Body of pancreas (tissue), 4 donors: ENCODE measurements at regions not wholly inside any gene's neighbourhood (a gene's known extent, or its start where the extent isn't known, plus 50 kb on each side); places are given as distances from the start of the nearest gene placed in this dataset.

Source experiments
- POLR2A ChIP-seq, 3 donors: fragments of 450-650 bp; IDR thresholded peaks; one replicate each; pipeline ENCODE4 v1.6.1; 2016; ENCODE audit warnings: antibody characterized with exemption in 3 of 3, mild to moderate bottlenecking in 2 of 3
- TF ChIP-seq, protein P1 (sequence below), 7 experiments: fragments of 450-650 bp in 4 of 7; fragments of 200-600 bp in 3 of 7; sonication (generic) in 3 of 7; IDR thresholded peaks; one replicate each; pipeline ENCODE4 v1.5.1; 2016 to 2019; ENCODE audit warnings: antibody characterized with exemption in 7 of 7

DNA sequence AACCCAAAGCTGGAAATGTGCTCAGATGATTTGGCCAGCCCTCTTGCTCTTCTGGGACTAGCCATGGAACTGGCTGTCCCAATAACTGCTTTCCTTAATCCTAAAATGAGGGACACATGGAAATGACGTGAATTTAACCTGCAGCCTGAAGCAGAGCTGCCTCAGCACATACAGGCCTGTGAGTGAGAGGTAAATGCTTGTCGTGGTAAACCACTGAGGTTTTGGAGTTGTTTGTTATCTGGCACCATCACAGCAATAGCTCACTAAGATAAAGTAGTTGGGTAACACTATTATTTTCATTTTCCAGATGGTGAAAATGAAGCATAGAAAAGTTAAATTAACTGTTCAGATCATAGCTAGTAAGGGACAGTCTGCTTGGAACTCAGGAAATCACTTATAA is 333.4 kb upstream of the CHD6 start:
- TF ChIP-seq, protein P1, sequence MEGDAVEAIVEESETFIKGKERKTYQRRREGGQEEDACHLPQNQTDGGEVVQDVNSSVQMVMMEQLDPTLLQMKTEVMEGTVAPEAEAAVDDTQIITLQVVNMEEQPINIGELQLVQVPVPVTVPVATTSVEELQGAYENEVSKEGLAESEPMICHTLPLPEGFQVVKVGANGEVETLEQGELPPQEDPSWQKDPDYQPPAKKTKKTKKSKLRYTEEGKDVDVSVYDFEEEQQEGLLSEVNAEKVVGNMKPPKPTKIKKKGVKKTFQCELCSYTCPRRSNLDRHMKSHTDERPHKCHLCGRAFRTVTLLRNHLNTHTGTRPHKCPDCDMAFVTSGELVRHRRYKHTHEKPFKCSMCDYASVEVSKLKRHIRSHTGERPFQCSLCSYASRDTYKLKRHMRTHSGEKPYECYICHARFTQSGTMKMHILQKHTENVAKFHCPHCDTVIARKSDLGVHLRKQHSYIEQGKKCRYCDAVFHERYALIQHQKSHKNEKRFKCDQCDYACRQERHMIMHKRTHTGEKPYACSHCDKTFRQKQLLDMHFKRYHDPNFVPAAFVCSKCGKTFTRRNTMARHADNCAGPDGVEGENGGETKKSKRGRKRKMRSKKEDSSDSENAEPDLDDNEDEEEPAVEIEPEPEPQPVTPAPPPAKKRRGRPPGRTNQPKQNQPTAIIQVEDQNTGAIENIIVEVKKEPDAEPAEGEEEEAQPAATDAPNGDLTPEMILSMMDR (IDR thresholded peaks at IDR 0.05), result no peak
- no peak for TF ChIP-seq POLR2A (IDR thresholded peaks at IDR 0.05)
